T-helper 2 cell treated with Interferon-gamma antibody and Interleukin-4, amounts not matched to agents 100 ng/mL and 5 ng/mL, for 36 hours (primary cell): ENCODE measurements at regions not wholly inside any gene's neighbourhood (a gene's known extent, or its start where the extent isn't known, plus 50 kb on each side); places are given as distances from the start of the nearest gene placed in this dataset.

Experiments used
- intact Hi-C: fragments of 100-400 bp; cut with micrococcal nuclease; formaldehyde crosslinking; loops from one replicate; pipeline ENCODE4 v1.15.1; 2023

- intact Hi-C loops, result no loop called here
Measured at GRCh38 chr4:43343298-43343697, 450.8 kb downstream of the GRXCR1 start.

GRCh38 chr4:43345323-43345925 is 452.9 kb downstream of the GRXCR1 start:
- intact Hi-C loops, result no loop called here

DNA sequence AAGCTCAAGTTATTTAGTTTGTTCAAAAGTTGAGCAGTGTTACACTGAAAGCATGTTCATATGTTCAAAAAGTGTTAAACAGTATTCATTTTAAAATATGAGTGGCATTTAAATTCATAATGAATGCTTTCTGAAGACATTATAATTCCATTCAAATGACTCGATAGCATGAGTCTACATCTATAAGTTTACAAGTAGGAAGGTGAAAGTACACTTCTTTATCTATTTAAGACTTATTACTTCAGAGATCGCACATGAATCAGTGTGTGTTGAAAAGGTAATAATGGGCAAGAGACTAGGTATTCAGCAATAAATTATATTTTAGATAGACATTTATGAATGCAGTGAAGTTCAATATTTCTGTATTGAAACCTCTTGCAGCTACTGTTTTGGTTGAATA is 456.1 kb downstream of the GRXCR1 start:
- intact Hi-C loops, result no loop called here

DNA sequence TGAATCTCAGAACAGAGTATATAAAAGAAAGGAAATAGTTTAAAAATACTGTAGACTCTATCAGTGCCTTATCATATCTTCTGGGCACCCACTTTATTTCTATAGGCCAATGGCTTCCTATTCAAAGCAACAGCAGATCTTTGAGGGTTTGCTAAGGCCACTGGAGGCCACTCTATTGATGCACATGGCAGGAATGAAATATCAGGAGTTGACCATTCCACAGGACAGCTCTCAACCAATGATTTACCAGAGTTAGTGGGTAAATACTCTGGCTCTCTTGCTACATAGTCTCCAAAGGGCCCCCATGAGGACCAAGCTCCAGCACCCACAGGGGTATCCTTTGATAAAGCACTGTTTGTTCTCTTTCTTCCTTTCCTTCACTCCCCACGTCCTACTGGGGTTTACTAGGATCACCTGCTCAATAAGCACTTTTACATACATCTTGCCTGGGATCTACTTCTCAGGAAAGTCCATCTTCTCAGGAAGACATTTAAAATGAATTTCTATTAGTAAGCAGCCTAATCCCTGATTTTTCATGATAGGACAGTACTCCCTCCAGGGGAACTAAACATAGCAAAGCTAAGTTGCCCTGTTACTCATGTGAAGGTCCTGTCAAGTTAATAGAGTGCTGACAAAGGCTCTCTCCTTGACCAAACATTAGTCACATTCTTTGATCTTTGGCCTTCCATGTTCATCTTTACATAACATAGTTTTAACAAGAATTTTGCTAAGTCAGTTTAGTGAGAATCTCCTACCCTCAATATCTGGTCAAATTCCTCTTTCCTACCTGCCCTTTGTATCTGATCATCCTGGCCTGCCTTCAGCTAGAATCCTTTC is 459.7 kb downstream of the GRXCR1 start:
- intact Hi-C loops, result no loop called here

GRCh38 chr4:43352859-43353258 is 460.3 kb downstream of the GRXCR1 start:
- intact Hi-C loops, result no loop called here

DNA sequence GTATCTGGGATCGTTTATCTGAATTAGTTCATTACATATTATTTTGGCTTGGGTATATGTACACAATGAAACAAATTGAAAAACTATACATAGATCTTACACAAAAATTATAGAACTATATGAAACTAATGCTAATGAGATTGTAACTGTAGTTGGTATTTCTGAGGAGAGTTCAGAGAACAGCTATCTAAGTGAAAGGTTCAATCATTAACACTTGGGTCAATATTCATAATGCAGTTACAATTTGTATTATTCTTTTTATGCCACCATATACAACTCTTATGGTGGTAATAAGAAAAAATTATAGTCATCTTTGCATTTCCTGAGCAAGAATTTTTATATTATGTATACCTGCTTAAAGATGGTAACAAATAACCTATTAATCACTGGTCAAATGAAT is 461.0 kb downstream of the GRXCR1 start:
- intact Hi-C loops, result no loop called here

DNA sequence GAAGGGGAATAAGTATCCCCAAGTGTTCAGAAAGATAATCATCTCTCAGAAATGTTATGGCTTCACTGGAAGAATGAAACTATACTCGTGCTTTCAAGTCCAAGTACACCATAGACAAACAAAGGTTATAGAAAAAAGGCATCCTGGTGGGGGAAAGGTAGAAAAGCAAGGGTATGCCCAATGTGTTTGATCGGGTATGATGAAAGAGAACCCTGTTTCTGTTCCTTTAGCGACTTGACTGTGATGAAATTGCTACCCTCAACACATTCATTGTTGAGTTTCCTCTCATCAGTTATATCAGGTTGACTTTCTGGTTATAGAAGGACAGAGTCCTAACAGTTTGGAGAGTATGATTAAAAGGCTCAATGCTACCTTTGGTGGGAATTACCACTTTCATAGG is 464.3 kb downstream of the GRXCR1 start:
- intact Hi-C loops, result no loop called here

- intact Hi-C loops, result no loop called here
Measured at GRCh38 chr4:43357252-43357974, 464.9 kb downstream of the GRXCR1 start.

DNA sequence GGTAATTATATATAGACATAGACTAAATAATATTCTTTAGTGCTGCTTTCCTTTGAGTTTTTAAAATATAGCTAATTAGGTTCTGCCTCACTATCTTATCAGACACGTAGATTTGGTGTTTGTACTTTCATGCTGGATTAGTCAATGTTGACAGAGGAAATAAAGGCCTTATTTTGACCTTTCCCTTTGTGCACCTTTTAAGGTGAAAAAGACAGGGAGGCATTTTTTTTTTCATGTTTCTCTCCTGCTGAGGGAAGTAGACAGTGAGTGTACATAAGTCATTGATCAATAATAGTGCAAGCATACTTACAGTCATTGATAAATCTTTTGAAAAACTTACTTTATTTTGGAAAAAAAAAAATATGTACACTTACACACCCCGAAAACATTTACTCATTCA is 467.8 kb downstream of the GRXCR1 start:
- intact Hi-C loops, result no loop called here

DNA sequence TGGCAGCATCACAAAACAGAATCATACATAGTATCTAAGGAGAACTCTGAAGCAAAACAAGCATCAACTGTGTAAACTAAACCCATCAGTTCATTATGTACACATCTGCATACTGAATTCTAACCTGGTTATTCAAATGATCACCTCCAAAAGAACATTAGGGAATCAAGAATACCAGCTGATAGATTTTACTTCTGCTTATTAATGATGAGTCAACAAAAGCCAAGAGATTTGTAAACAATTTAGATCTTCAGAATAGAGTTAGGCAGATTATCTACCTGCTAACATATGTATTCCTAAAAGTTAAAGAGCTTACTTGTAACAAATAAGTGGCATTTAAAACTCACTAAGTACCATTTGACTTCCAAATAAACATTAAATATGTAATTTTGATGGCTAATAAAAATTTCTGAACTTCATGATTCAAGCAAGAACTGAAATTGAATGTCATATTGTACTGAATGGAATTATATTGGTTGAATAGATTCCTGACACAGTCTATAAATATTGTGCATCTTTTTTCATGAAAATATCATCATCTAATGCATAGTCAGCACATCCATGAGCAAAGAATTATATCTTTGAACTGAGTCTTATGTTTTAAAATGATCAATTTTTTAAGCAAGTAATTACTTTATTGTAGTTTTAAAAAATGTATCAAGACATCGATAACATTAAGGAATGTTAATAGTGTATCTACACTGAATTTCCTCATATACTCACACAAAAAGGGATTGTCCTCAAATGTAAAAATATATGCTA is 470.5 kb downstream of the GRXCR1 start:
- intact Hi-C loops, result no loop called here

GRCh38 chr4:43369036-43369594 is 476.6 kb downstream of the GRXCR1 start:
- intact Hi-C loops, result no loop called here

GRCh38 chr4:43373201-43373600 is 480.7 kb downstream of the GRXCR1 start:
- intact Hi-C loops, result no loop called here

DNA sequence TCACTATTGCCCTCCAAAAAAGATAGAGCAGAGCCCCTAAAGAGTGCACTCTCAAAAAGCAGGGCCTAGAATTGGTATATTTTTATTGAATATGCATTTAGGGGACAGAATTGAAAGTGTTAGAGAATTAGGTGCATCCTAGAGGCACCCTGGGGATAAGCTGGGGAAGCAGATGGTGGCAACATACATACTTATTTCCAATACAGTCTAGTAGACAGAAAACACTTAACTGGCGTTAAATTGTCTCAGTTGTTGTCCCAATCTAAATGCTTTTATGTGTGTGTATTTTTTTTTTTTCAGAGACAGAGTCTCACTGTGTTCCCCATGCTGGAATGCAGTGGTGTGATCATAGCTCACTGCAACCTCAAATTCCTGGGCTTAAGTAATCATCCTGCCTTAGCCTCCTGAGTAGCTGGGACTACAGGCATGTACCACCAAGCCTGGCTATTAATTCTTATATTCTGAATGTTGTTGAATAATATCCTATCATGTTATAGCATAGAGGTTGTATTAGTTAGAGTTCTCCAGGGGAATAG is 481.8 kb downstream of the GRXCR1 start:
- intact Hi-C loops, result no loop called here

DNA sequence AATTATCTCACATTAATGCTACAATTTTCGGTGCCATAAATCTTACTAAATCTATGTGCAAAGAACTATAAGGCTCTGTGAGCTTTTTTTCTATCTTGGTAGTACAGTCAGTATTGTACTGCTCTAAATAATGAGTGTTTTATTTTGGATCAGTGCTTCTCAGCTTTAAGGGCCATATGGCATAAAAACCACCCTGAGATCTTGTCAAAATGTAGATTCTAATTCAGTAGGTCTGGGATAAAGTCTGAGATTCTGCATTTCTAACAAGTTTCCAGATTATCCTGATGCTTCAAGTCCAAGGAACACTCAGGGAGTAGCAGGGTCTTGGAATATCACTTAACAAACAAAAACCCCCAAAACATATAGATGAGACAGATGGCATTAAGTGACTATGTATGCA is 486.5 kb downstream of the GRXCR1 start:
- intact Hi-C loops, result no loop called here

DNA sequence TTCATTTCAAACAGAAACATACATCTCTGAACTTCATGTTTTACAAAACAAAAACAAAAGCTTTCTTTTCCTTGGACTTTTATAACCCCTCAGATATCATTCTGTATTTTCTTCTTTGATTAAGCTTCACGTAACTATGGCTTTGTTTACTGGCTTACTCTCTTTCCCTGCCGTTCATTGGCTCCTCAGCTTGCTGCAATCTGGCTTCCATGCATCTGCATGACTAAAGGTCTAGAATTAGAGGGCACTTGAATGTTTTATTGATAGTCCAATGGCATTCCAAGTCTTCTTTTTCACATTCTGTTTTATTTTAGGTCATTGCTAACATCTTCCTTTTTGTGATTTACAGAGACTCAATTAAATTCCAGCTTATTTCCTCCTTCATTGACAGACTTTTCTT is 487.6 kb downstream of the GRXCR1 start:
- intact Hi-C loops, result no loop called here

DNA sequence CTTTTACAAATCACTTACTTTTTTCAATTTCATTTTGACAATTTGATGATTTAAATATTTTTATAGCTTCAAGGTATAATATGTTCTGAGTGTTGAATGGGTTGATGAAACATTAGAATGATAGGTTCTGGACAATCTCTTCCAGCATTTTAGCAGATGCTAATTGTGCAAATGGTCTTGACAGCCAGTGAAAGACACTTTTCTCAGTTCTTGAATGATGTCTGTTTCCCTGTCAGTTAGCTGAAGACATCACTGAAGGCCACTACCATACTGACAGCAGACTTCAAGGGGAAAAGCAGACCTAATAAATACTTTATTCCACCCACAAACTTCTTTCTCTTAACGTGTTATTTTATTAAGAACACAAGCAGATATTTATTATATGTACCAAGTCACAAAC is 498.6 kb downstream of the GRXCR1 start:
- intact Hi-C loops, result no loop called here

DNA sequence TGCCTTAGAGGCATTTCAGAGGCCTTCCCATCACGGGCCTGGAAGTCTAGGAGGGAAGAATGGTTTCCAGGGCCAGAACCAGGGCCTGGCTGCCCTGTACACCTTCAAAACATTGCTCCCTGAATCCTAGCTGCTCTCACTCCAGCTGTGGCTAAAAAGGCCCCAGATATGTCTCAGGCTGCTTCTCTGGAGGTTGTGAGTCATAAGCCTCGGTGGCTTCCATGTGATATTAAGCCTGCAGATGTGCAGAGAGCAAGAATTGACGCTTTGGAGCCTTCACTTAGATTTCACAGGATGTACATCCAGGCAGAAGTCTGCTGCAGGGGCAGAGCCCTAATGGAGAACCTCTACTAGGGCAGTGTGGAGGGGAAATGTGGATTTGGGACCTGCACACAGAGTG is 502.5 kb downstream of the GRXCR1 start:
- intact Hi-C loops, result no loop called here

- intact Hi-C loops, result no loop called here
Measured at GRCh38 chr4:43399726-43400125, 507.2 kb downstream of the GRXCR1 start.

DNA sequence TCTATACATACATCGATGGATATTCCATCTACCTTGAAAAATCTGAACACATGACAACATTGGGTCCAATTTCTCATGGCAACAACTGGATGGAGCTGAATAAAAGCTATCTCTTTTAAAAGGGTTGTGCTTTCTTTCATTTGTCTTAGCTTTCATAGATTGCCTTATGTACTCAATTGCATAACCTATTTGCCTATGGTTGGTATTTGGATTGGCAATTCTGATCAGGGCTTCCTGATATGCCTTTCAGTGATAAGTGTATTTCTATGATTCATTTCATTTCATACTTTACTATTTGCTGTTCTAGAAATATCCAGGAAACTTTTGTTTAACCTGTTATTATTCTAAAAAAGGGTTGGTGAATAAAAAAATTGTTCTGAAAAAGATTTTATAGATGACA is 509.9 kb downstream of the GRXCR1 start:
- intact Hi-C loops, result no loop called here

DNA sequence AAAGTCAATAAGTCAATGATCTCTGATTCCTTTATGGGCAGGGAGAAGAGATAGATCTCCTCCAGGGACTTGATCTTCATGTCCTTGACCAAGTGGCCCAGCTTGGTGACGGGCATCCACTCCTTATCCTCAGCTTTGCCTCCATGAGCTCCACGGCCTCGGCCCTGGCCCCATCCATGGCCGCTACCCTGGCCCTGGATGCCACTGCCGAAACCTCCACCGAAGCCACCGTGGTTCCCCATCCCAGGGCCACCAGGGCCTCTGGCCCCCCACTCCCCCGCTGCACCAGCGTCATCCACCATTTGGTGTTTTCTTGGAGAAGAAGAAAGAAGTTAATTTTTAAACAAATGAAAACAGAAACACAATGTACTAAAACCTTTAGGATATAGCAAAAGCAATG is 518.1 kb downstream of the GRXCR1 start:
- intact Hi-C loops, result no loop called here

GRCh38 chr4:43411226-43411625 is 518.7 kb downstream of the GRXCR1 start:
- intact Hi-C loops, result no loop called here
